COLO668 (cell line): ENCODE measurements at regions not wholly inside any gene's neighbourhood (a gene's known extent, or its start where the extent isn't known, plus 50 kb on each side); places are given as distances from the start of the nearest gene placed in this dataset.
A peak's percentile ranks its signal among the peaks of the same experiment; 100 is the strongest.

ENCODE experiments used
- DNase-seq: peaks from one replicate; lab custom pipeline; 2025; ENCODE audit not compliant: unreplicated experiment; lab: John Stamatoyannopoulos, UW

- no peak for DNase-seq
These were observed 78.3 kb upstream of the AOAH start for GRCh38 chr7:36802459-36803135.

- no peak for DNase-seq
These were observed 72.7 kb upstream of the AOAH start for GRCh38 chr7:36796850-36797536.

GRCh38 chr7:36795451-36796021 is 71.2 kb upstream of the AOAH start:
- no peak for DNase-seq

- DNase-seq = peak; percentile 76
These were observed 70.4 kb upstream of the AOAH start for GRCh38 chr7:36794689-36795088.

GRCh38 chr7:36792421-36792820 is 68.1 kb upstream of the AOAH start:
- no peak for DNase-seq

GRCh38 chr7:36790311-36790787 is 66.1 kb upstream of the AOAH start:
- no peak for DNase-seq

- DNase-seq = no peak
These were observed 64.7 kb upstream of the AOAH start for GRCh38 chr7:36788825-36789470.

GRCh38 chr7:36787933-36788378 is 63.7 kb upstream of the AOAH start:
- no peak for DNase-seq

GRCh38 chr7:36784991-36785940 is 61.0 kb upstream of the AOAH start:
- no peak for DNase-seq

- no peak for DNase-seq
These were observed 56.9 kb upstream of the AOAH start for GRCh38 chr7:36781011-36781738.

- DNase-seq = no peak
These were observed 53.6 kb upstream of the AOAH start for GRCh38 chr7:36777855-36778254.

GRCh38 chr7:36777062-36777461 is 52.8 kb upstream of the AOAH start:
- no peak for DNase-seq

GRCh38 chr7:36775676-36776075 is 51.4 kb upstream of the AOAH start:
- no peak for DNase-seq

- no peak for DNase-seq
These were observed 50.8 kb upstream of the AOAH start for GRCh38 chr7:36775061-36775620.
